Inflammatory macrophage treated with lipopolysaccharide for 1 hour (primary cell): ENCODE measurements at regions not wholly inside any gene's neighbourhood (a gene's known extent, or its start where the extent isn't known, plus 50 kb on each side); places are given as distances from the start of the nearest gene placed in this dataset.
A peak's percentile ranks its signal among the peaks of the same experiment; 100 is the strongest.
"Not testable (repeated sequence)": the region's sequence is repeated elsewhere in the genome, so short reads cannot be mapped to it uniquely, and the experiment has no call there.

Experiments
- DNase-seq, 2 donors: peaks; one replicate each; pipeline ENCODE4 v3.0.0-alpha.2; 2020 to 2022

- no peak for DNase-seq
These were observed 1195.9 kb upstream of the ACO1 start for GRCh38 chr9:31188496-31188895.

DNA sequence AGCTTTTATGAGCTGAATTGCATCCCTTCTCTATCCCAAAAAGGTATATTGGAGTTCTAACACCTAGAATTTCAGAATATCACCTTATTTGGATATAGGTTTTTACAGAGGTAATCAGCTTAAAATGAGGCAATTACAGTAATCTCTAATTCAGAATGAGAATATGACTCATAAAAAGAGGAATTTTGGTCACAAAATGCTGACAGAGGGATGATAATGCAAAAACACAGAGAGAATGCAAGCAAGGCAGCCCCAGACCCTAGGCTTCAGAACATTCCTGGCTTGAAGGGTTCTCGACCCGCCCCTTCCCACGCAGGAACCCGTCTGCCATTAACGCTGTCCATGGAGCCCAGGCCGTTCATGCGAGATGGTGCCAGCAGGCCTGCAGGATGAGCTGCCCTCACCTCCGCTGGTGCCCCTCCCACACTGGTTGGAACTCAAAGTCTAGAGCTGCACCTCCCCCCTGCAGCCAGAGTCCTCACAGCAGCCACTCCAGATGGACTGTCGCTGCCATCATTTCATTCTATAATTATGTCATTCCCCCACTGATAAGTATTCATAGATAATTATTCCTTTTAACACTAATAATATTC, 1173.4 kb upstream of the ACO1 start:
- peak; percentile 31 to 39 for DNase-seq

GRCh38 chr9:31229976-31230375, 1154.5 kb upstream of the ACO1 start:
- not testable (repeated sequence) for DNase-seq

DNA sequence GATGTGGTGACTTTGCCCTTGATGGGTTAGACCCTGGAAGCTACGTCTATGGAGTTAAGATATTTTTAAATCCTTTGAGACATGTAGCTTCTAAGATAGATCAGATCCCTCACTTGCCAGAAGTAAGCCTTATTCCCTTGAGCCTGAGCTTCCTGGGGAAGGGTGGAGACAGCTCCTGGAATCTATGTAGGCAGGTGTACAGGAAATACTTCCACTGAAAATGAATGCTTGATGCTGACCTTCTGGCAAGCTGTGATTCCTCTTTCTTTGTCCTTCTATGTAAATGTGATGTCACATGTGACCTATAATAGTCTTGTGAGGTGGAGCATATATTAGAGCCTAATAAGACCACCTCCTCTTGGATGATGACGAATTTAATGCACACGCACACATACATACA, 1152.0 kb upstream of the ACO1 start:
- DNase-seq, result no peak

DNA sequence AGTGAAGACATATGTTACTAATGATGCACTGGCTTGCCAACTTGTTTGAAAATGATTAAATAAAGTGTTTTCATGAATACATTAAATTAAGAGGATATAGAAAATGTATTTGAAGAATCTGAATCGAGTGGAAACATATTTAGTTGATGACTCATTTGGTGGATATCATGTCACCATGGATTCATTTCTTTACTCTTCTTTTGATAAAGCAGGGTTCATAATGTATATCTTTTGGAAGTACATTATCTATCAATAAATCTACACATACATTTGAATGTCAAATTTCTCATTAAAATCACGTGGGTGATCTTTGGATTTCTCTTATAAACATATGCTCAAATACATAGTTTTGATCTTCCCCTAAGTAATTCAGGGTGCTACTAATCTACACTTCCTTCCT, 1148.1 kb upstream of the ACO1 start:
- DNase-seq, result no peak

DNA sequence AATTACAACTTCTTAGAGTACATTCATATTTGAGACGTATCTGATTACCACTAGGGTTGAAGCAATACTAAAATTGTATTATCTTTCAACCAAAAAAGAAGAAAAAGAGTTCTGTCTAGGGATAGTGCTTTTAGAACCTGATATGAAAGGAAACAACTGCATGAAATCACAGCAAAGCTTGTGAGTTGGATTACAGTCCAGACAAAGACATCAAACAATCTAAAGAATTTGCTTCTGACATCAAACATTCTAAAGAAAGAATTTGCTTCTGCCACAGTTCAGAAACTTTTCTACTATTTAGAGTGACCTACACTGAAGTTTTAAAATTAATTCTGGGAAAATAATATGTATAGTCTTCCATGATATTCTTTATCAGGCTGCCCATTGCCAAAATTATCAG, 1141.1 kb upstream of the ACO1 start:
- DNase-seq, result no peak

DNA sequence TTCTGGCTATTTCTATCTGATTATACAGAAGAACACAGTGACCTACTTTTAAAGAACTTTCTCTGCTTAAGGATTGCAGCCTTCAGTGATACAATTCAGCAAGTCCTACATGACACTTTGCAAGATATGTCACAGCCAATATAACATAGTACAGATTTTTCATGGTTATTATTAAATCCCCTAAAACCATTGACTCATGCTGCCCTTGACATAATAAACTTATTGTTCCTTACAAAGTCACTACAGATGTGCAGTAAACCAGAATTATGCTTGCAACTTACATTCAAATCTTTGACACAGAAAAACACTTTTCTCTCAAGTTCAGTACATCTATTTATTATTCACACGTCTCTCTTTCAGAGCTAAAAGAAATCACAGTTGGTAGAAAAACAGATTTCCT, 1136.3 kb upstream of the ACO1 start:
- no peak for DNase-seq

DNA sequence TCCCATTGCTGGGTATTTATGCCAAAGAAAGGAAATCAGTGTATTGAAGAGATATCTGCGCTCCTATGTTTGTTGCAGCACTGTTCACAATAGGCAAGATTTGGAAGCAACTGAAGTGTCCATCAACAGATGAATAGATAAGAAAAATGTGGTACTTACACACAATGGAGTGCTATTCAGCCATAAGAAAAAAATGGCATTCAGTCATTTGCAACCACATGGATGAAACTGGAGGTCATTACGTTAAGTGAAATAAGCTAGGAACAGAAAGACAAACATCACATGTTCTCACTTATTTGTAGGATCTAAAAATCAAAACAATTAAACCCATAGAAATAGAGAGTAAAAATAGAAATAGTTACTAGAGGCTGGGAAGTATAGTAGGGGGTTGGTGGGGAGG, 1133.1 kb upstream of the ACO1 start:
- DNase-seq, result no peak

GRCh38 chr9:31253800-31254762, 1130.4 kb upstream of the ACO1 start:
- DNase-seq, result no peak

DNA sequence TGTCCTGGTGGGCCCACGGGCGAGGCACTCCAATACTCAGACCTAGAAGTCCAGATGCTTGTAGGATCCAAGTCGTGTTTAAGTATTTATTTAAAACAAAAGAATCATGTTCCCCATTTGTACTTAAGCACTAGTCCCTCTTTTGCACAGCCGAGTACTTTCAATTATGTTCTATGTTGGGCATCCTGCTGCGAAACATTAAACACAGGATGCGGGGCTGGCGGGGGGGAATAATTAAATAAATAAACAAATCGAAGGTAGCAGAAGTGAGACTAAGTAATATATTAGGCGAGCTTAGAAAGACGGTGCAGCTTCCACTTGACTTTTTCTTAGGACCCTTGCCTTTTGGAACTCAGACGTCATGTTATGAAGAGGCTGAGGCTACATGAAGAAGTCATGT, 1129.2 kb upstream of the ACO1 start:
- no peak for DNase-seq

- no peak for DNase-seq
These were observed 1124.6 kb upstream of the ACO1 start for GRCh38 chr9:31259824-31260223.

DNA sequence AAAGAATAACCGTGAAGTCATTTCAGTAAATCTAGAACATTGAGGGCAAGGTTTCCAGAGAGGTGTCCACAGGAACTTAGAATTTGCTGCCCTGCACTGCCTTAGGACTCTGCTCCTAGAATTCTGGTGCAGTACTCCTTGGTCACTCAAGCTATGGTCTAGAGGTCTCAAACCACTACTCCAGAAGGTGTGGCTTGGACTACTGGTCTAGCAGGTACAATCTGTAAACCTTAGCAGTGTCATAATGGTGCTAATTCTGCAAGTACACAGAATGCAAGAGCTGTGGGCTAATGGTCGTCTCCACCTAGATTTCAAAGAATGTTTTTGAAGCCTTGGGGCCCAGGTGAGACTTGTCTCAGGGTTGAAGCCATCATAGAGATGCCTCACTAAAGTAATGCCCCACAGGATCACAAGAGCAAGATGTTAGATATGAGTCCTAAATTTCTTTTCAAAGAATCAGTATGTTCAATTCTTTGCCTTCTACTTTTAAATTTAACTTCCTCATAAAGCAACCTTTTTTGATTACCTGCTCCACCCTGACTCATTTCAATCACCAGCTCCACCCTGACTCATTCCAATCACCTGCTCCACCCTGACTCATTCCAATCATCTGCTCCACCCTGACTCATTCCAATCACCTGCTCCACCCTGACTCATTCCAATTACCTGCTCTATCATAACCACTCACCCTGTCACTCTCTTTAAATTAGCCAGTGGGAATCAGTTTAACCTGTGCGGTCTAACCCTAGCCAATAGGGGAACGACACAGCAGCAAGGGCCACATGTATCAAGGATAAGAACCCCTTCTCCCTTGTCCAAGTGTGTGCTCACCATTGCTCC, 1111.8 kb upstream of the ACO1 start:
- DNase-seq, result no peak

GRCh38 chr9:31275419-31275818, 1109.0 kb upstream of the ACO1 start:
- DNase-seq, result no peak

- DNase-seq, result no peak
These were observed 1093.7 kb upstream of the ACO1 start for GRCh38 chr9:31290731-31291130.

GRCh38 chr9:31302620-31303418, 1081.6 kb upstream of the ACO1 start:
- DNase-seq, result no peak

DNA sequence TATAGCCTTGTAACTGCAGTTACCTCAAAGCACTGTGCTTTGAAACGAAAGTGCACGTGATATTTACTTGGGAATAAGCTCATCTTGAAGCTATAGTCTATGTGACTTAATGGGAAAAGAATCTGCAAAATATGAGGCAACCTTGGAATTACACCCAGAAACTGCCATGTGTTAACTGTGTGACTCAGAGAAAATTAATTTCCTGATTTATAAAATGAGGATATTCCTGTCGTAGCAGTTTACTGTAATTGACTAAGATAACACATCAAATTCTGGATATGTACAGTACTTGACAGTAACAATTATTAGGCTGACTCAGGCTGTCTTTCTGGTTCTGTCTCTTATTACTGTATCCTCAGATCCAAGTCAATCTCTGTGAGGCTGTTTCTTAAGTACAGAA, 1079.9 kb upstream of the ACO1 start:
- peak in 1 of 2 donors; percentile 1 for DNase-seq

- no peak for DNase-seq
These were observed 1070.2 kb upstream of the ACO1 start for GRCh38 chr9:31314241-31314640.

DNA sequence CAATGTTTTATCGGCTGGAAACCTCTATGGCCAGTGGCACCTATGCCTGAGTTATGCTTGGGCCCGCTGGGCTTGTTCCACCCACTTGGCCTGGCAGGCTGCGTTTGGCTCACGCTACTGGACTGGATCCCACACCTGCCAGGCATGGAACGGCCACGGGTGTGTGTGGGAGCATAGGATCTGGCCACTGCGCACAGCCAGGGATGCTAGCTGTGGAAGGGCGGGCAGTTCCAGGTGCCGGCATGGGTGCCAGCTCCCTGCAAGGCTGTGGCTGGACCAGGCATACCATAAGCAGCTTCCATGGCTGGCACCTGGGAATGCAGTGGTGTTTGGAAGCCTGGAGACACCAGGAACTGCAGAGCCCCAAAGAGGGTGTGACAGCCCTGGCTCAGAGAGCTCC, 1063.9 kb upstream of the ACO1 start:
- no peak for DNase-seq

DNA sequence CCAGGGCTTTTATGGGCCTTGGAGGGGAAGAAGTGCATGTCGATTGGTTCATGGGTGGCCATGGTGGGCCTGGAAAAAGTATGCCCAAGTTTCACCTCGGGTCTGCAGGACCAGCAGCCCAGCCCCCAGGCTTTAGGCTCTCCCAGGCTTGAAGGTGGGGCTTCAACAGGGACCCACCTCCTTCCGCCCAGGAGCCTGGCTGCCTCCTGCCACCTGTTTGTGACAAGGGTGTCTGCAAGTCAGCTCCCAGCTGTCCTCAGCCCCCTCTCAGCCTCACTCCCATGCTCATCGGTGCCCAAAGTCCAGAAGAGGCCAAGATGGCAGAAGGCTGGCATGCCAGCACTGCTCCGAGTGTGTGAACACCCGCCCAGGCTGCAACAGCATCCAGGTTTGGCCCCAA, 1063.2 kb upstream of the ACO1 start:
- DNase-seq, result no peak

GRCh38 chr9:31321686-31322085, 1062.8 kb upstream of the ACO1 start:
- no peak for DNase-seq

GRCh38 chr9:31323726-31324444, 1060.6 kb upstream of the ACO1 start:
- no peak for DNase-seq

DNA sequence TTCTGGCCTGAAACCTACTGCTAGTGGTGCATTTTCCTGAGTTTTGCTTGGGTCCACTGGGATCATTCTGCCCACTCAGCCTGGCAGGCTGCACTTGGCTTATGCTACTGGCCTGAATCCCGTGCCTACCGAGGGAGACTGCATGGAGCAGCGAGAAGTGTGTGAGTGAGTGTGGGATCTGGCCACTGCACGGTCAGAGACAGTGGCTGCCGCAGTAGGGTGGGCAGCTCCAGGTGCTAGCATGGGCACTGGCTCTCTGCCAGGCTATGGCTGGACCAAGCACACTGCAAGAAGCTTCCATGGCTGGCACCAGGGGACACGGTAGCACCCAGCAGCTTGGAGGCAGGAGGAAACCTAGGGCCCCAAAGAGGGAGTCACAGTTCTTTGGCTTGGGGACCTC, 1058.7 kb upstream of the ACO1 start:
- DNase-seq, result no peak
